ENCODE measurements at regions not wholly inside any gene's neighbourhood (a gene's known extent, or its start where the extent isn't known, plus 50 kb on each side); places are given as distances from the start of the nearest gene placed in this dataset.

DNA sequence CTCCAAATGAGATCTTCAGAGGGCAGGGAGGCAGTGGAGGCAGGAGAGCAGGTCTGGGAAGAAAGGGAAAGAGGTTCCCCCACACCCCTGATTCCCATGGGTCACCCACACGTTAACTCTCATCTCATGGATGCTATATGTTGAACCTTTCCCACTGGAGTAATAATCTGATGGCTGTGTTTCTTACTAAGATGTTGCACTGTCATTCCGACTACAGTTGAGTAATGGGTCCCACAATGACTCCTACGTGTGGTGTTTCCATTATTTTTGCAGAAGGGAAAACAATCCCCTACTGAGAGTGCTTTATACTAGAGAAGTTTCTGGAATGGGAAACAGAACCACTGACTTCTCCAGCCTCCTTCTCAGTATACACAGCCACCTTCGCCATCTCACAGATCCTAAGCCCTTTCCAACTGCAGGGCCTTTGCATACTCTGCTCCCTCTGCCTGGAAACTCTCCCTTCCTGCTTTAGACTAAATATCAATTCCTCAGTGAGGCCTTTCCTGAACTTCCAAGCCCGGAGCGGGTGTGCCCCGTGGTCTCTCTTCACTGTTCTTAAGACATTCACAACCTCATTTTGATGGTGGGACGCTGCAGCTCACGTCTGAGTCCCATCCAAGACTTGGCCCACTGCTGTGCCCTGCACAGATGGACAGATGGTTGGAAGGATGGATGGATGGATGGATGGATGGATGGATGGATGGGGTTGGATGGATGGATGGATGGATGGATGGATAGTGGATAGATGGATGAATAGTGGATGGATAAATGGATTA is 238.6 kb upstream of the PMEPA1 start:
- Histone ChIP-seq H4K20me1 (ENCODE audit: insufficient read depth, low read length) (no peaks in the 10 kb centered on the region), H3K79me2 (ENCODE audit: insufficient read depth, low read depth, low read length) (no peaks in the 10 kb centered on the region), H3K36me3 (ENCODE audit: insufficient read depth, low read length) (no peaks in the 10 kb centered on the region), H3K9me2 (ENCODE audit: insufficient read depth, low read length) (no peaks in the 10 kb centered on the region), H3K4me3 (ENCODE audit: low read depth, low read length, poor library complexity, severe bottlenecking) (no peak overlapping the region), H2AFZ (ENCODE audit: low read length) (no peak overlapping the region), H3K27ac (ENCODE audit: low read depth, low read length, poor library complexity, severe bottlenecking) (no peak overlapping the region), H3K4me1 (ENCODE audit: insufficient read depth, low read length, poor library complexity, severe bottlenecking) (peaks cover 5% of the 10 kb centered on the region), H3K4me2 (ENCODE audit: low read length) (no peak overlapping the region), H3K9me3 (ENCODE audit: low read length) (no peaks in the 10 kb centered on the region)
- no peak for DNase-seq (ENCODE audit: low spot score)
- intact Hi-C loops (cut with micrococcal nuclease; ENCODE audit: unreplicated experiment), result no loop called here
- BruUV-seq (replicated peaks), result no TSS peak
- ChIA-PET POLR2A (no interaction called here), CTCF (ENCODE audit: unreplicated experiment) (no interaction called here)
- TF ChIP-seq, protein P1, sequence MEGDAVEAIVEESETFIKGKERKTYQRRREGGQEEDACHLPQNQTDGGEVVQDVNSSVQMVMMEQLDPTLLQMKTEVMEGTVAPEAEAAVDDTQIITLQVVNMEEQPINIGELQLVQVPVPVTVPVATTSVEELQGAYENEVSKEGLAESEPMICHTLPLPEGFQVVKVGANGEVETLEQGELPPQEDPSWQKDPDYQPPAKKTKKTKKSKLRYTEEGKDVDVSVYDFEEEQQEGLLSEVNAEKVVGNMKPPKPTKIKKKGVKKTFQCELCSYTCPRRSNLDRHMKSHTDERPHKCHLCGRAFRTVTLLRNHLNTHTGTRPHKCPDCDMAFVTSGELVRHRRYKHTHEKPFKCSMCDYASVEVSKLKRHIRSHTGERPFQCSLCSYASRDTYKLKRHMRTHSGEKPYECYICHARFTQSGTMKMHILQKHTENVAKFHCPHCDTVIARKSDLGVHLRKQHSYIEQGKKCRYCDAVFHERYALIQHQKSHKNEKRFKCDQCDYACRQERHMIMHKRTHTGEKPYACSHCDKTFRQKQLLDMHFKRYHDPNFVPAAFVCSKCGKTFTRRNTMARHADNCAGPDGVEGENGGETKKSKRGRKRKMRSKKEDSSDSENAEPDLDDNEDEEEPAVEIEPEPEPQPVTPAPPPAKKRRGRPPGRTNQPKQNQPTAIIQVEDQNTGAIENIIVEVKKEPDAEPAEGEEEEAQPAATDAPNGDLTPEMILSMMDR (conservative IDR thresholded peaks at IDR 0.05; ENCODE audit: low read length), result no peak

DNA sequence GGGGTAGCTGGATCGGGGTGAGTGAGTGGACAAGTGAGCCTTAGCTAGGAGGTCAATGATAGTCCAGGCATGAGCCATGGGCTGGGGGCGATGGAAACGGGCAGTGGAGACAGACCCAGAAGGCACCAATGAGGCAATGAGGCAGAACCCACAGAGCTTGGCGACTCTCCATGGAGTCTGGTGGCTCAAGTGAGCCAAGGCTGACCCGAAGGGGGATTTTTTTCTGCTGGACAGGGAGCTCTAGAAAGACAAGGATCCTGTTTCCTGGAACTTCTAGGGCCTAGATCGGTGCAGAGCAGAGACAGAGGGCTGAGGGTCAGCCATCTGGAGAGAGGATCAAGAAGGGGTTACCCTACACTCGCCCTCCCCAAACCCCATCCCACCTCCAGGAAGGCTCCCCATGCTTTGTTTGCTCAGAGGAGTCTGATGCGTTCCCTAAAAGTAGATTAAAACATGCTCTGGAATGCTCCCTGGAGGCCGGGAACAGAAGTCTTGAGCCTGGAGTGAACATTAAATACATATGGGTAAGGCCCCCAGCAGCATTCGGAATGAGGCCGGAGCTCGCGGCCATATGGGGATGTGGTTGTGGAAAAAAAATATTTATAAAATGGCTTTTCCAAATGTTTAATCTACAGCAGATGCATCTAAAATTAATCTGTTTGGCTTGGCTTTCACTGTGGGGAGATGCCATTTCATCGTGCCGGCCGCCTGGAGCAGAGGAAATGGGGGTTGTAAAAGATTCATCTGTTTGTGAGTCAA is 237.8 kb upstream of the PMEPA1 start:
- no peaks in the 10 kb centered on the region for H3K9me2 ChIP-seq (ENCODE audit: insufficient read depth, low read length)
- H4K20me1 ChIP-seq (ENCODE audit: insufficient read depth, low read length), result no peaks in the 10 kb centered on the region
- H3K27ac ChIP-seq (ENCODE audit: low read depth, low read length, poor library complexity, severe bottlenecking), result no peak overlapping the region
- ChIA-PET POLR2A (no interaction called here), CTCF (ENCODE audit: unreplicated experiment) (no interaction called here)
- DNase-seq (ENCODE audit: low spot score), result no peak
- no peak overlapping the region for H3K4me3 ChIP-seq (ENCODE audit: low read depth, low read length, poor library complexity, severe bottlenecking)
- H3K36me3 ChIP-seq (ENCODE audit: insufficient read depth, low read length), result no peaks in the 10 kb centered on the region
- no peaks in the 10 kb centered on the region for H3K9me3 ChIP-seq (ENCODE audit: low read length)
- no peaks in the 10 kb centered on the region for H3K79me2 ChIP-seq (ENCODE audit: insufficient read depth, low read depth, low read length)
- no peak for TF ChIP-seq EZH2phosphoT487 (IDR thresholded peaks at IDR 0.05; ENCODE audit: borderline replicate concordance, low read depth, low read length)
- TF ChIP-seq, protein P1 (conservative IDR thresholded peaks at IDR 0.05; ENCODE audit: low read length), result no peak
- H3K4me1 ChIP-seq (ENCODE audit: insufficient read depth, low read length, poor library complexity, severe bottlenecking), result no peaks in the 10 kb centered on the region
- intact Hi-C loops (cut with micrococcal nuclease; ENCODE audit: unreplicated experiment), result no loop called here
- H3K4me2 ChIP-seq (ENCODE audit: low read length), result no peak overlapping the region
- no peak overlapping the region for H2AFZ ChIP-seq (ENCODE audit: low read length)
- no TSS peak for BruUV-seq (replicated peaks)

Measured in OCI-LY7 (cell line).